ENCODE measurements at regions not wholly inside any gene's neighbourhood (a gene's known extent, or its start where the extent isn't known, plus 50 kb on each side); places are given as distances from the start of the nearest gene placed in this dataset.

DNA sequence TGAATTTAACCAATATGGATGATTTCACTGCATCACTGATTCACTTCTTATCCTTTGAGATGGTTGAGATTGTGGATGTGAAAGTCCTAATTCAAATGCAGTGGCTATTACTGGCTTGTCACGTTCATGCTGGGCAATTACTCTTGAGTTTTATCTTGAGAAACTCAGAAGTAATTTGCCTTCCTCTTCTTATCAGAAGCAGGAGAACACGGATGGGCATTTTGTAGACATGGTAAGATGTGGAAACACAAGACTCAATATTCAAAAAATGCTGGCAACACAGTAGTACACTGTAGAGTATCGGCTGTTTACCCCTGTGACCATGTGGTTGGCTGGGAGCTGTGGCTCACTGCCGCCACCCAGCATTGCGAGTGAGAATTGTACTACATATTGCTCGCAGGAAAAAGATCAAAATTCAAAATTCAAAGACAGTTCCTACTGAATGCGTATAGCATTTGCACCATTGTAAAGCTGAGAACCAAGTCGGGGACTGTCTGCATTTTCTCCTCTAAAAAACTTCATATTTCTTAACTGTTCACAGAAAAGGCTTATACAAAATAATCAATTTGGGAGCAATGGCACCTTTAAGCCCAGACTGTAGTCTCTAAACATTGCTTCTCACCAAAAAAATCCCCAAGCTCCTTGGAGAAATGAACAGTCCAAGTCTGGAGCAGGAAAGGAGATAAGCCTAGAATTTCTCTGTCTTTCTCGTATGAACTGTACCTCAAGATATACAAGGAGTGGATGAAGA is 61.9 kb upstream of the ELOVL5 start:
- TF ChIP-seq, protein P1, sequence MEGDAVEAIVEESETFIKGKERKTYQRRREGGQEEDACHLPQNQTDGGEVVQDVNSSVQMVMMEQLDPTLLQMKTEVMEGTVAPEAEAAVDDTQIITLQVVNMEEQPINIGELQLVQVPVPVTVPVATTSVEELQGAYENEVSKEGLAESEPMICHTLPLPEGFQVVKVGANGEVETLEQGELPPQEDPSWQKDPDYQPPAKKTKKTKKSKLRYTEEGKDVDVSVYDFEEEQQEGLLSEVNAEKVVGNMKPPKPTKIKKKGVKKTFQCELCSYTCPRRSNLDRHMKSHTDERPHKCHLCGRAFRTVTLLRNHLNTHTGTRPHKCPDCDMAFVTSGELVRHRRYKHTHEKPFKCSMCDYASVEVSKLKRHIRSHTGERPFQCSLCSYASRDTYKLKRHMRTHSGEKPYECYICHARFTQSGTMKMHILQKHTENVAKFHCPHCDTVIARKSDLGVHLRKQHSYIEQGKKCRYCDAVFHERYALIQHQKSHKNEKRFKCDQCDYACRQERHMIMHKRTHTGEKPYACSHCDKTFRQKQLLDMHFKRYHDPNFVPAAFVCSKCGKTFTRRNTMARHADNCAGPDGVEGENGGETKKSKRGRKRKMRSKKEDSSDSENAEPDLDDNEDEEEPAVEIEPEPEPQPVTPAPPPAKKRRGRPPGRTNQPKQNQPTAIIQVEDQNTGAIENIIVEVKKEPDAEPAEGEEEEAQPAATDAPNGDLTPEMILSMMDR (IDR thresholded peaks at IDR 0.05 in 4 of 5, conservative IDR thresholded peaks at IDR 0.05 in 1 of 5): peak in 2 of 5 experiments; percentile 31 to 40
- no peak for TF ChIP-seq POLR2A (IDR thresholded peaks at IDR 0.05)

All from gastrocnemius medialis (tissue), 4 donors.